ENCODE measurements at regions not wholly inside any gene's neighbourhood (a gene's known extent, or its start where the extent isn't known, plus 50 kb on each side); places are given as distances from the start of the nearest gene placed in this dataset.
"Not testable (repeated sequence)": the region's sequence is repeated elsewhere in the genome, so short reads cannot be mapped to it uniquely, and the experiment has no call there.

DNA sequence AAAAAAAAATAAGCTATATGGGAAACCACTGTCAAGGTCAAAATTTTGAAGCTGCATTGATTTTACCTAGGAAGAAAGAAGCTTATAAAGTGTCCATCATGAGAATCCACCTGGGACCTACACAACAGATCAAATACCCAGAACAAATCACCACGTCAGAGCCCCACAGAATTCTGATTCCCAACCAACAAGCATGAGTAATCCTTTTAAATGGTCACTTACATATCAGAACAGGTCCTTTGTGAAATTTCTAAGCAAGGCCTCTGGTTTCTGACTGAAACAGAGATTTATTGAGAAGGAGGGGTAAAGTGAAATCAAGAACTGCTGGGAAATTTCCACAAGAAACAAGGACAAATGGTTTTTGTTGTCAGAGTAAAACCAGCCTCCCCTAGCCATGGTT, 93.2 kb downstream of the FOXD4L6 start:
- H3K27ac Mint-ChIP-seq; H3K36me3 Mint-ChIP-seq; H3K9me3 Mint-ChIP-seq (ENCODE audit: low read depth); DNase-seq; ATAC-seq; H3K4me3 Mint-ChIP-seq; H3K4me1 Mint-ChIP-seq; H3K27me3 Mint-ChIP-seq; CTCF ChIA-PET: not testable (repeated sequence)

DNA sequence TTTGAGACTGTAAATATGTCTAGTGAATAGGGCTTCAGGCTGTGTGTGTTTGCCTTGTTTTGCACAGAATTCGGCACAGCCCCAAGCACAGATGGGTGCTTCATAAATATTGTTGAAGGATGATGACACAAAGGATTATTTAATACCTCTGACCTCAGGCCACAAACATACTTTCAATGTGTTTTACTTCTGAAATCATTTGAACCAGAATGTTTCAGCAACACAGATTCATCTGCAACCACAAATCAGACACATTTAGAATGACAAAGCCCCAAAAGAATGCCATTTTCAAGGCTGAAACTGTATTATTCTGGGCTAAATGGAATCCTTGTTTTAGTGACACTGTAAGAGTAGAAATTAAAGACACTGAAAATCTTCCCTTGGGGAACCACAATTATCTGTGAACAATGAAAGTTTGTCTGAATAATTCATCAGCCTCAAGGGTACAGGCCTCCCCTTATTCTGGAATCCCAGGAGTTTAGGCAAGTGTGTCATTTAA, 93.7 kb downstream of the FOXD4L6 start:
- DNase-seq; ATAC-seq; H3K4me1 Mint-ChIP-seq; CTCF ChIA-PET; H3K27me3 Mint-ChIP-seq; H3K4me3 Mint-ChIP-seq; H3K27ac Mint-ChIP-seq; H3K9me3 Mint-ChIP-seq (ENCODE audit: low read depth); H3K36me3 Mint-ChIP-seq: not testable (repeated sequence)

DNA sequence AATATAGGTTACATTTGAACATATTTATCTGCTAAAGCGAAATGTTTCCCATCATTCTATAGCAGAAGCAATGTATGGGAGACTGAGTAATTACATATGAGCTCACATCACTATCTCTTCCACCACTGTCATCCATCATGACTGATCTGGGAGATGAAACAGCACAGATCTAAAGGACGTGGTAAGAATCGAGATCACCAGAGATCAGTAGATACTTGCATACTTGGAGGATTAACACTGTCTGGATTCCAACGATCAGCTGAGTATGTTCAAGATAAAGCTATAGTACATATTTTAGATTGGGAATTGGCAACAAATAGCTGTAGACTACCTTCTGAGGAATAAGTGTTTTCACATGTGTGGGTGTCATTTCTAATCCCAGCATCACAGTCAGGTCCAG, 94.6 kb downstream of the FOXD4L6 start:
- H3K27me3 Mint-ChIP-seq; H3K36me3 Mint-ChIP-seq; DNase-seq; H3K4me1 Mint-ChIP-seq; H3K9me3 Mint-ChIP-seq (ENCODE audit: low read depth); CTCF ChIA-PET; ATAC-seq; H3K4me3 Mint-ChIP-seq; H3K27ac Mint-ChIP-seq: not testable (repeated sequence)

DNA sequence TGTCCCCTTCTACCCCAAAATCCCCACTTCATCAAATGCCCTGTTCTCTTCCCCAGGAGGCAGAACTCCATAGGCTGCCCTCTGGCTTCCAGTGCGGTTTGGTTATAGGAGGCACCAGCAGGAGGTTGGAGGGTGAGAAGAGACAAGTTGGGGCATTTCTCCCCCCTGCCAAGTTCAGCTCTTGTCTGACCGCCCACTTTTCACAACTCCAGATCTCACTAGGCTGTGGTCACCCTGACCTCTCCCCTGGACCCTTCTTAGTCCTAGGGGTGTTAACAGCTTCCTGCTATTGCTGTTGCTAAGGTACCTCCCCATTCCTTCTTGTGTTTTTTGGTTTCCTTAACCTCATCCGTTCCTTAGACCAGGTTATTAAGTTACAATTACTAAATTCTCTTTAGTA, 95.1 kb downstream of the FOXD4L6 start:
- H3K27me3 Mint-ChIP-seq; H3K27ac Mint-ChIP-seq; DNase-seq; H3K9me3 Mint-ChIP-seq (ENCODE audit: low read depth); H3K4me3 Mint-ChIP-seq; H3K4me1 Mint-ChIP-seq; CTCF ChIA-PET; H3K36me3 Mint-ChIP-seq: not testable (repeated sequence)
- peak; percentile 42 for ATAC-seq

DNA sequence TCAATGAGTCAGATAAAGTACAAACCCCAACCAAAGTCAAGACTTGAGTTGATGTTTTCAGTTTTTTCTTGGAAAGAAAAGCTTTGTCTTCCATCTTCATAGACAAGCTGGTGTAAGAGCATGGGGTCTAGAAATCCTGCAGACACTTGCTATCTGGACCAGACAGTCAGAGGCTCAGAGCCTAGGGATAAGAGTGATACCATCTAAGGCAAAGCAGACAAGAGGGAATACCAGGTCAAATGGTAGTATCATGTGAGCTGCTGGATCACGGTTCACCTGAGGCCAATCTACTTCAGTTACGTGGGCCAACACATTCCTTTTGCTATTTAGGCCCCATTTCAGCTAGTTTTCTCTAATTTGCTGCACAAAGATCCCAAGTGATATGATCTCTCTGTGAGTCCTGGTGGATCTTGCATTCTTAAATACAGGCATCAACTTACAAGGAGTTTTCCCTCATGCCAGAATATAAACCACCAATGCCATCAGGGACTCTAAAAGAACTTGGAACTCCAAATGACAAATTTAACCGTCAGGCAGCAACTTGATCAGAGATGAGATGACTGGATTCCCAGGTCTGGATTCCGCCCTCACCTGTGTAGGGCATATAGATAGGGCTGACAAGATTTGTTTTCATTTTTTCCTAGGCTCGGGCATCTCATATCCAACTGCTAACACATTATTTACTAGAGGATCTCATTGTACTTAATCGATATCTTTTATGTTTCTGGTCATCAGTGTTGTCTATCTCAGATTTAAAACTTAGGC, 101.4 kb downstream of the FOXD4L6 start:
- H3K27me3 Mint-ChIP-seq; H3K9me3 Mint-ChIP-seq (ENCODE audit: low read depth); H3K36me3 Mint-ChIP-seq; DNase-seq; ATAC-seq; H3K27ac Mint-ChIP-seq; CTCF ChIA-PET; H3K4me3 Mint-ChIP-seq; H3K4me1 Mint-ChIP-seq: not testable (repeated sequence)

DNA sequence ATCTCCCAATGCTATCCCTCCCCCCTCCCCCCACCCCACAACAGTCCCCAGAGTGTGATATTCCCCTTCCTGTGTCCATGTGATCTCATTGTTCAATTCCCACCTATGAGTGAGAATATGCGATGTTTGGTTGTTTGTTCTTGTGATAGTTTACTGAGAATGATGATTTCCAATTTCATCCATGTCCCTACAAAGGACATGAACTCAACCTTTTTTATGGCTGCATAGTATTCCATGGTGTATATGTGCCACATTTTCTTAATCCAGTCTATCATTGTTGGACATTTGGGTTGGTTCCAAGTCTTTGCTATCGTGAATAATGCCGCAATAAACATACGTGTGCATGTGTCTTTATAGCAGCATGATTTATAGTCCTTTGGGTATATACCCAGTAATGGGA, 106.1 kb downstream of the FOXD4L6 start:
- CTCF ChIA-PET; H3K4me1 Mint-ChIP-seq; H3K4me3 Mint-ChIP-seq; ATAC-seq; H3K9me3 Mint-ChIP-seq (ENCODE audit: low read depth); H3K27ac Mint-ChIP-seq; DNase-seq; H3K36me3 Mint-ChIP-seq; H3K27me3 Mint-ChIP-seq: not testable (repeated sequence)

DNA sequence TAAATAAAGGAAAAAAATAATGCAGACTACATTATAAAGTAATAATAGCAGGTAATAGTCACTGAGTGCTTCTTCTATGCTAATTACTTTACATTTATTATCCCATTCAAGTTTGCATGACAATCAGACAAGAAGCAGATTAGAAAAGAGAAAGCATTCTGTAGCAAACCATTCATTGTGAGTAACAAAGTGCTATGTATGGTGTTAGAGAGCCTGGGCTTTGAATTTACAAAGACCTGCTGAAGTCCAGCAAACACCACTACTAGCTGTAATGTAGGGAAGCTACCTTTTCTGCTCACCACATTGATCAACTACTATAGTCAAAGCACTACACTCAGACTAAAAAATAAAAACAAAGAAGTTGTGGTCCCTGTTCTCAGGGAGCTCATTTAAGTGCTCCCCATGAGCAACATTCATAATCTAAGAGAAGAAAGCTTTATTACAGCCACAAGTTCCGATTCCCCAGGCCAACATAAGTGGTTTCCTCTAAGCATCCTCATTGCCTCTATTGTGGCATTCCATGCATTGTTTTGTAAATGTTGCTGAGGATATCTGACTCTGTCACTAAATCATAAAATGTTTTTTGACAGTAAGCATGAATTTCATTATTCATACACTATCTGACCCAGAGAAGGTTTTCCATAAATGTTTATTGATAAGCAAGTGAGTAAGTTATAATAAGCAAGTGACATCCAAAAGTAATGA, 108.5 kb downstream of the FOXD4L6 start:
- H3K4me3 Mint-ChIP-seq; H3K9me3 Mint-ChIP-seq (ENCODE audit: low read depth); H3K36me3 Mint-ChIP-seq; DNase-seq; CTCF ChIA-PET; H3K27ac Mint-ChIP-seq; H3K4me1 Mint-ChIP-seq; H3K27me3 Mint-ChIP-seq; ATAC-seq: not testable (repeated sequence)

DNA sequence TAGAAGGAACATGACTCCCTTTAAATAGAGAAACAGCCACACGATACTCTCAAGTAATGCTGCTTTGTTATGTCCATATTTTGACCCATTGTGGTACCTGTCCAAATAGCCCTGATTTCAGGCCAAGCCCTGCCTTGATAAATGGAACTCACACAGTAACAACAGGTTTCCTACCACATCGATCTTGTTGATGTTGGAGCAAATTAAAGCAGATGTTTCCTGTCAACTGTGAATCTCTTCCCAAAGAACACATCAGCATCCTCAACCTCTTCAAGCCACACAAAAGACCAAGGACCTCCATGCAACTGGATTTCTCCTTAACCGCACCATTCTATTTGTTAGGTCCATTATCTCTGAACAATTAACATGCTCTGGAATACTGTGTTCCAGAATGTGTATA, 109.5 kb downstream of the FOXD4L6 start:
- H3K4me1 Mint-ChIP-seq = not testable (repeated sequence)

DNA sequence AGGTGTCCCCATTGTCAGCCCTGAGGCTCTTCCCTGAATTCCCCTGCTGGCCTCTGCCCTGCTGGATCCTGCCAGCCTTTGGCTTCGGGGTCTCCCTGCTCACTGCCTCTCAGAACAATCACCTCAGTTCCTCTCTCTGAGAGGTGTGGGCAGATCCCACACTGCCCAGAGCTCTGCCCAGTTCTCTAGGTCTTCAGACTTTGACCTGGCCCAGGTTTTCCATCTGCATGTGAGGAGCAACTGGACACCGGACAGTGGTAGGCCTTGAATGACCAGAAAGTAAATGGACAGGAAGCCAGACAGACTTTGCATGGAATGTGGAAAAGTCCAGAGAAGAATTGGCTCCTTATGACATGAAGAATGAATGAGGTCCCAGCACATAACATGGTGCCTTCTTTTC, 111.8 kb downstream of the FOXD4L6 start:
- H3K27me3 Mint-ChIP-seq; ATAC-seq; CTCF ChIA-PET; DNase-seq; H3K27ac Mint-ChIP-seq; H3K4me3 Mint-ChIP-seq; H3K9me3 Mint-ChIP-seq (ENCODE audit: low read depth); H3K4me1 Mint-ChIP-seq: not testable (repeated sequence)
- H3K36me3 Mint-ChIP-seq = peaks cover 18% of the 10 kb centered on the region

More for the DNA sequence above, 109.5 kb downstream of the FOXD4L6 start:
- CTCF ChIA-PET; H3K27ac Mint-ChIP-seq; H3K4me3 Mint-ChIP-seq; DNase-seq; H3K27me3 Mint-ChIP-seq; H3K36me3 Mint-ChIP-seq; ATAC-seq; H3K9me3 Mint-ChIP-seq (ENCODE audit: low read depth): not testable (repeated sequence)

DNA sequence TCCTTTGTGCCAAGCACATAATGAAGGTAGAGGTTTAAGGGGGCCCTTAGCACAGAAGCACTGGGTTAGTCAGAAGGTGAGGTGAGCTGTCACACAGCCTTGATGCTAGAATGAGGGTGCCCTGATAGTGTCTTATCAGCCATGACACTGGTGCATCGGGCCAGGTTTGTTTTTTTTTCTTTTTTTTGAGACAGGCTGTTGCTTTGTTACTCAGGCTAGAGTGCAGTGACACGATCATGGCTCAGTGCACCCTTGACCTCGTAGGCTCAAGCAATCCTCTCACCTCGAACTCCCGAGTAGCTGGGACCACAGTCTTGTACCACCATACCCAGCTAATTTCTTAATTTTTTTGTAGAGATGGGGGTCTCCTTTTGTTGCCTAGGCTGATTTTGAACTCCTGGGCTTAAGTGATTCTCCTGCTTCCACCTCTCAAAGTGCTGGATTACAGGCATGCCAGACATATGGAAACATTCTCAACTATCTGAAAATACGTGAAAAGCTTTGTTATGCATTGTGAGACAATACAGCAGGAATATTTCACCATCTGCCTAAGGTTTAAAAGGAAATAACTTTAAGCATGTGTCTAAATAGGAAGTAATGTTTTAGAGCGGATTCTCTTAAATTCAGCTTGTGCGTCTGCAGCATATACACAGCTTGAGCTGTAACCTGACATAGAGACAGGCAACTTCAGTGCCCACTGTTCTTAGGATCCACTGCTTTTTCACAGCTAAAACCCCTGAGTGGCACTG, 128.4 kb downstream of the FOXD4L6 start:
- H3K36me3 Mint-ChIP-seq = peaks cover 39% of the 10 kb centered on the region
- CTCF ChIA-PET; DNase-seq; H3K9me3 Mint-ChIP-seq (ENCODE audit: low read depth); H3K27ac Mint-ChIP-seq; H3K27me3 Mint-ChIP-seq; ATAC-seq; H3K4me3 Mint-ChIP-seq: not testable (repeated sequence)
- H3K4me1 Mint-ChIP-seq = peaks cover 30% of the 10 kb centered on the region

DNA sequence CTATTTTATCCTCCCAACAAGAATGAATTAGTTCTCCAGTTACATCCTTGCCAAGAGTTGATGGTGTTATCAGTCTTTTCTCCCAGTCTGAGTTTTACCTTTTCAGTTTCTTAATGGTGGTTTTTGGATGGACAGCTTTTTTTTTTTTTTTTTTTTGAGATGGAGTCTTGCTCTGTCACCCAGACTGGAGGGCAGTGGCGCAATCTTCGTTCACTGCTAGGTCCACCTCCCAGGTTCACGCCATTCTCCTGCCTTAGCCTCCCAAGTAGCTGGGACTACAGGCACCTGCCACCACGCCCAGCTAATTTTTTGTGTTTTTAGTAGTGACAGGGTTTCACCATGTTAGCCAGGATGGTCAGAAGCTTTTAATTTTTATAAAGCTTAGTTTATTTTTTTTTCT, 133.0 kb downstream of the FOXD4L6 start:
- H3K4me3 Mint-ChIP-seq; CTCF ChIA-PET; H3K27me3 Mint-ChIP-seq; H3K9me3 Mint-ChIP-seq (ENCODE audit: low read depth); ATAC-seq; DNase-seq; H3K27ac Mint-ChIP-seq: not testable (repeated sequence)
- Mint-ChIP-seq H3K36me3 (peaks cover 27% of the 10 kb centered on the region), H3K4me1 (peaks cover 39% of the 10 kb centered on the region)

DNA sequence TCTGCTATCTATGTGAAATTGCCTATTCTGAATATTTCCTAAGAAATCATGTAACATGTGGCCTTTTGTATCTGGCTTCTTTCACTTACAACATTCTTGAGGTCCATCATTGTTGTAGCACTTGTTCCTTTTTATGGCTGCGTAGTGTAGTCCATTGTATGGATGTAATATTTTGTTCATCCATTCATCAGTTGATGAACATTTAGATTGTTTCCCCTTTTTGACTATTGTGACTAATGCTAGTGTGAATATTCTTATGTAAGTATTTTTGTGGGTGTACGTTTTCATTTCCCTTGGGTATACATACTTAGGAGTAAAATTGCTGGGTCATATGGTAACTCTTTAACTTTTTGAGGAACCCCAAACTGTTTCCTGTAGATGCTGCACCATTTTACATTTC, 134.6 kb downstream of the FOXD4L6 start:
- CTCF ChIA-PET; ATAC-seq; H3K4me3 Mint-ChIP-seq; H3K9me3 Mint-ChIP-seq (ENCODE audit: low read depth); H3K27me3 Mint-ChIP-seq; DNase-seq: not testable (repeated sequence)
- peak overlapping the region; percentile 3 for H3K27ac Mint-ChIP-seq
- H3K36me3 Mint-ChIP-seq = peaks cover 23% of the 10 kb centered on the region
- H3K4me1 Mint-ChIP-seq = peaks cover 39% of the 10 kb centered on the region

DNA sequence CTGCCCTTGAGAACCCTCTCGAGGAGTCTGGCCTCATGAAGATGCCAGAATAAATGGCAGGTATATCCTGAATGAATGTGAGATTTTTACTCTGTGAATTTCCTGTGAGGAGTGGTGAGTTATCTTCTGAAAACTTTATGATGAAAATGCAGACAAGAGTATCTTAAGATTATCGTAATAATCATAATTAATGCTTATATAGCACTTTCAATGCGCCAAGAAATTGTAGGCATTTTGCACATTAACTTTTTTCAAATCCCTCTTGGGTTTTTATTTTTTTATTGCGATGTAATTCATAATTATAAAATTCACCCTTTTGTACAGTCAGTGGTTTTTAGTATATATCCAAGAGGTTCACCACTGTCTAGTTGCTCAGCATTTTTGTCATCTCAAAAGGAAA, 135.1 kb downstream of the FOXD4L6 start:
- H3K4me3 Mint-ChIP-seq; H3K9me3 Mint-ChIP-seq (ENCODE audit: low read depth); H3K27me3 Mint-ChIP-seq; CTCF ChIA-PET; DNase-seq; ATAC-seq: not testable (repeated sequence)
- H3K36me3 Mint-ChIP-seq = peaks cover 23% of the 10 kb centered on the region
- H3K27ac Mint-ChIP-seq = peak overlapping the region; percentile 3
- H3K4me1 Mint-ChIP-seq = peaks cover 36% of the 10 kb centered on the region

DNA sequence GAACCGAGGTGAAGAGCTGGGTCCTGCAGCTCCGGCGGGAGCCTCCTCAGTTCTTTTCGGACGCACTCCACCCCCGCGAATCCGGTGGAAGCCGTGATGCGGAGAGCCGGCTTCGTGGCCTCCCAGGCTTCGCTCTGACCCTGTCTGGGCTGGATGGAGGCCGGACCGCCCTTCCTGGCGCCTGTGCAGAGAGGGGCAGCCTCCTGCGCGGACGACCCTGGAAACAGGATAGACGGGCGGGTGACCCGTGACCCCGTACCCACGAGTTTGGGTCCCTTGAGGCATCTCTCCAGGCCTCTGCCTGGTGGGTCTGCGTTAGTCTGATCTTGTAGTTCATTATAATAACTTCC, 136.0 kb downstream of the FOXD4L6 start:
- peak; percentile 72 for DNase-seq
- H3K36me3 Mint-ChIP-seq = peaks cover 27% of the 10 kb centered on the region
- CTCF ChIA-PET = interaction anchor here (1.7 kb wide), 1 partner anchor 10 kb away, joined by 5 read pairs; no protein-coding TSS in a partner anchor
- peak; percentile 12 for ATAC-seq
- H3K27me3 Mint-ChIP-seq; H3K27ac Mint-ChIP-seq; H3K4me3 Mint-ChIP-seq; H3K9me3 Mint-ChIP-seq (ENCODE audit: low read depth): not testable (repeated sequence)
- peaks cover 36% of the 10 kb centered on the region for H3K4me1 Mint-ChIP-seq

Measured in activated CD8-positive, alpha-beta memory T cell treated with anti-CD3 and anti-CD28 coated beads, Interleukin-2, amount 10 ng/mL, durations not matched to agents 7 days and 5 days (primary cell).